K562 (cell line): ENCODE measurements at regions not wholly inside any gene's neighbourhood (a gene's known extent, or its start where the extent isn't known, plus 50 kb on each side); places are given as distances from the start of the nearest gene placed in this dataset.

Experiments used
- ATAC-seq: fragments of 200-7000 bp; cut with Tn5 transposase; 3 replicates; pipeline ENCODE4 v1.9.1; 2020; ENCODE audit warnings: moderate library complexity
- BruUV-seq: library from RNA; stranded (reverse); fragments of 400-500 nt; replicated peaks from 2 replicates; lab custom pipeline; 2021; lab: Mats Ljungman, UMichigan
- CTCF ChIA-PET: fragments of 300-600 bp; formaldehyde crosslinking; extraction: SDS; loops from one replicate; lab custom pipeline; 2021; ENCODE audit warnings: low intra/inter-chr PET ratio; lab: Yijun Ruan, JAX
- POLR2A ChIA-PET: fragments of 300-600, 350-650 bp; sonication (Branson Sonifier 250); formaldehyde crosslinking; extraction: SDS; loops from one replicate; lab custom pipeline; 2021; ENCODE audit warnings: antibody characterized with exemption, inconsistent platforms; lab: Yijun Ruan, JAX
- DNase-seq, 4 experiments: peaks; one replicate each; pipeline versions ENCODE4 v3.0.0 to v3.0.0-alpha.2; 2011 to 2018; ENCODE audit warnings: low spot score in 3 of 4, mixed read lengths in 3 of 4; ENCODE audit errors: extremely low read depth in 1 of 4
- FAIRE-seq: peaks from 2 replicates; lab custom pipeline; 2011; peaks lifted over from hg19 to GRCh38; lab: Jason Lieb, UNC
- H2AFZ ChIP-seq: 2 replicates; pipeline ENCODE4 v1.6.0; 2011; ENCODE audit warnings: low read depth, low read length, control low read depth, inconsistent platforms
- H3K27ac ChIP-seq: fragments of 200-600 bp; 3 replicates; pipeline ENCODE4 v1.8.0; 2011; ENCODE audit warnings: low read depth, mild to moderate bottlenecking, control low read depth, inconsistent platforms, low read length, moderate library complexity, mixed read lengths; ENCODE audit errors: extremely low read depth
- H3K27me3 ChIP-seq, 2 experiments: fragments of 300-600 bp in 1 of 2; 2 replicates in 1 of 2; 3 replicates in 1 of 2; pipeline versions ENCODE4 v1.6.0 to v1.8.0; 2011; ENCODE audit warnings: inconsistent platforms in 2 of 2, low read length in 2 of 2, mild to moderate bottlenecking in 1 of 2, mixed read lengths in 1 of 2, moderate library complexity in 1 of 2; ENCODE audit not compliant: control insufficient read depth in 2 of 2, insufficient read depth in 2 of 2
- H3K36me3 ChIP-seq: fragments of 300-600 bp; 3 replicates; pipeline ENCODE4 v1.8.0; 2011; ENCODE audit warnings: mild to moderate bottlenecking, low read length, inconsistent platforms; ENCODE audit not compliant: control insufficient read depth, insufficient read depth
- H3K4me1 ChIP-seq, 2 experiments: fragments of 200-600 bp in 1 of 2; replicated peaks in 1 of 2; 2 replicates in 1 of 2; 3 replicates in 1 of 2; pipeline versions ENCODE4 v1.5.1 to v1.8.0; 2011; ENCODE audit warnings: inconsistent platforms in 2 of 2, low read length in 2 of 2, mild to moderate bottlenecking in 1 of 2, mixed read lengths in 1 of 2, moderate library complexity in 1 of 2; ENCODE audit not compliant: control insufficient read depth in 2 of 2, insufficient read depth in 2 of 2
- H3K4me2 ChIP-seq: 2 replicates; pipeline ENCODE4 v1.6.1; 2011; ENCODE audit warnings: low read length, control low read depth, inconsistent platforms, mixed read lengths; ENCODE audit not compliant: insufficient read depth
- H3K4me3 ChIP-seq: fragments of 200-600 bp; sonication (generic), shearing (Covaris generic); 2 replicates; pipeline ENCODE4 v1.5.1; 2016; ENCODE audit warnings: control low read depth, inconsistent platforms
- H3K79me2 ChIP-seq: fragments of 200-600 bp; 3 replicates; pipeline ENCODE4 v1.8.0; 2011; ENCODE audit warnings: low read length, inconsistent platforms; ENCODE audit not compliant: control insufficient read depth, insufficient read depth
- H3K9ac ChIP-seq, 2 experiments: 2 replicates each; pipeline versions ENCODE4 v1.6.0 to v1.6.1; 2011; ENCODE audit warnings: low read depth in 2 of 2, low read length in 2 of 2, control low read depth in 1 of 2, inconsistent platforms in 1 of 2, mild to moderate bottlenecking in 1 of 2, mixed read lengths in 1 of 2; ENCODE audit not compliant: insufficient read depth in 1 of 2
- H3K9me1 ChIP-seq: one replicate; pipeline ENCODE4 v1.6.0; 2011; ENCODE audit warnings: inconsistent platforms, mild to moderate bottlenecking, low read length, moderate library complexity; ENCODE audit not compliant: control insufficient read depth, insufficient read depth
- H3K9me3 ChIP-seq: replicated peaks from 2 replicates; pipeline ENCODE4 v1.5.1; 2011; ENCODE audit warnings: low read depth, low read length, inconsistent platforms; ENCODE audit not compliant: control insufficient read depth, insufficient read depth
- H4K20me1 ChIP-seq: replicated peaks from 2 replicates; pipeline ENCODE4 v1.6.1; 2011; ENCODE audit warnings: low read length, inconsistent platforms, mixed read lengths; ENCODE audit not compliant: control insufficient read depth, insufficient read depth
- ATF7 ChIP-seq: fragments of 450-650 bp; IDR thresholded peaks from 2 replicates; pipeline ENCODE4 v1.7.1; 2014; ENCODE audit warnings: mild to moderate bottlenecking, moderate library complexity
- EP400 ChIP-seq: fragments of 450-650 bp; IDR thresholded peaks from 2 replicates; pipeline ENCODE4 v1.6.1; 2017; ENCODE audit warnings: antibody characterized with exemption, mild to moderate bottlenecking, moderate library complexity
- FIP1L1 ChIP-seq: fragments of 200-400 bp; formaldehyde crosslinking; IDR thresholded peaks from 2 replicates; pipeline ENCODE4 v1.6.1; 2018; ENCODE audit warnings: mild to moderate bottlenecking, low read depth, low read length; ENCODE audit not compliant: poor library complexity, severe bottlenecking
- NCOA1 ChIP-seq: fragments of 450-650 bp; IDR thresholded peaks from 2 replicates; pipeline ENCODE4 v1.6.1; 2016; ENCODE audit warnings: low read depth
- SMAD1 ChIP-seq: fragments of 150-350 bp; IDR thresholded peaks from 2 replicates; pipeline ENCODE4 v1.6.1; 2014; ENCODE audit warnings: low read length, low read depth; ENCODE audit not compliant: partially characterized antibody
- TAL1 ChIP-seq: fragments of 450-650 bp; IDR thresholded peaks from 2 replicates; pipeline ENCODE4 v1.6.1; 2016; ENCODE audit warnings: mild to moderate bottlenecking
- ZNF282 ChIP-seq: sonication (generic); formaldehyde crosslinking; IDR thresholded peaks from 2 replicates; pipeline ENCODE4 v1.8.1; 2023; ENCODE audit warnings: missing genetic modification reagents
- WGBS: fragments of 100-300 bp; shearing (Covaris generic); methylation state at CpG from one replicate; pipeline ENCODE4 v1.1.6; 2016; ENCODE audit warnings: low coverage, mixed read lengths; ENCODE audit not compliant: insufficient coverage; ENCODE audit errors: missing lambda C conversion rate; 5-methylcytosine and 5-hydroxymethylcytosine counted together
- in situ Hi-C: fragments of 300-500 bp; cut with MboI; formaldehyde crosslinking; loops from 4 replicates; pipeline ENCODE4 v1.15.0; 2018; ENCODE audit warnings: inconsistent platforms, mixed read lengths
- intact Hi-C: fragments of 100-400 bp; cut with micrococcal nuclease; formaldehyde crosslinking; loops from 2 replicates; pipeline ENCODE4 v1.14.2; 2022
- TF ChIP-seq, protein P1 (sequence below), 2 experiments: fragments of 450-650 bp; formaldehyde crosslinking in 1 of 2; IDR thresholded peaks; 2 replicates each; pipeline versions ENCODE4 v1.4.0 to v1.6.1; 2014 to 2020; ENCODE audit warnings: mild to moderate bottlenecking in 2 of 2, borderline replicate concordance in 1 of 2, low read depth in 1 of 2
- TF ChIP-seq, protein P2 (sequence below): fragments of 450-650 bp; IDR thresholded peaks from 2 replicates; pipeline ENCODE4 v1.6.1; 2016; ENCODE audit warnings: antibody characterized with exemption
- TF ChIP-seq, protein P3 (sequence below): fragments of 200-400 bp; formaldehyde crosslinking; IDR thresholded peaks from 2 replicates; pipeline ENCODE4 v1.6.1; 2017; ENCODE audit warnings: mild to moderate bottlenecking, low read depth, low read length, moderate library complexity

DNA sequence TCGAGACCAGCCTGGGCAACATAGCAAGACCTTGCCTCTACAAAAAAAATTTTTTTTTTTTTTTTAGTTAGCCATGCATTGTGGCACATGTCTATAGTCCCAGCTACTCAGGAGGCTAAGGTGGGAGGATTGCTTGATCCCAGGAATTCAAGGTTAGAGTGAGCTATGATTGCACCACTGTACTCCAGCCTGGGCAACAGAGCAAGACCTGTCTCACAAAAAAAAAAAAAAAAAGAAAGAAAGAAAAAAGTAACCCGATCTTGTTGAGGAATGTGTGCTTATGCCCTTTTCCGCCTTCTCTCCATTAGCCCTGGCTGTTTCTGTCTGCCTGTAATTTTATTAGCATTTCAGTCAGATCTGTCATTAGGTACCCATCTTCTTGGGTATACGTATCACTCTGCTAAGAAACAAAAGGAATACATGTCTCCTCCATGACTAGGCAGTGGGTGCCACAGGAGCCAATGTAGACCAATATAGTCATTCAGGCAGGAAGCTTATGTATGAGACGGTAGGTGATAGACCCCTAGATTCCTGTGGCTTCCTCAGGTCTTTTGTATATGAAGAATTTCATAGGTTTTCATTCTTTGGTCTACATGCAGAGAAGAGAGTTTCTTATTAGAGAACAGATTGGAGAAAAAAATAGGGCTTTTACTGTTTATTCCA is 59.6 kb upstream of the NPAS1 start:
- H2AFZ ChIP-seq: no peak overlapping the region
- H3K9me1 ChIP-seq: no peaks in the 10 kb centered on the region
- no peak overlapping the region for H3K9ac ChIP-seq
- no peak overlapping the region for H3K4me3 ChIP-seq
- 97% methylated on average over 5 of the region's 5 CpGs for WGBS
- H3K4me2 ChIP-seq: no peak overlapping the region
- BruUV-seq: no TSS peak
- H3K4me1 ChIP-seq: peaks cover 7 to 15% of the 10 kb centered on the region in 2 experiments
- H3K79me2 ChIP-seq: peaks cover 32% of the 10 kb centered on the region
- H3K9me3 ChIP-seq: no peaks in the 10 kb centered on the region
- no peak for TF ChIP-seq TAL1
- no peak for TF ChIP-seq ATF7
- no peak for TF ChIP-seq EP400
- TF ChIP-seq, protein P1, sequence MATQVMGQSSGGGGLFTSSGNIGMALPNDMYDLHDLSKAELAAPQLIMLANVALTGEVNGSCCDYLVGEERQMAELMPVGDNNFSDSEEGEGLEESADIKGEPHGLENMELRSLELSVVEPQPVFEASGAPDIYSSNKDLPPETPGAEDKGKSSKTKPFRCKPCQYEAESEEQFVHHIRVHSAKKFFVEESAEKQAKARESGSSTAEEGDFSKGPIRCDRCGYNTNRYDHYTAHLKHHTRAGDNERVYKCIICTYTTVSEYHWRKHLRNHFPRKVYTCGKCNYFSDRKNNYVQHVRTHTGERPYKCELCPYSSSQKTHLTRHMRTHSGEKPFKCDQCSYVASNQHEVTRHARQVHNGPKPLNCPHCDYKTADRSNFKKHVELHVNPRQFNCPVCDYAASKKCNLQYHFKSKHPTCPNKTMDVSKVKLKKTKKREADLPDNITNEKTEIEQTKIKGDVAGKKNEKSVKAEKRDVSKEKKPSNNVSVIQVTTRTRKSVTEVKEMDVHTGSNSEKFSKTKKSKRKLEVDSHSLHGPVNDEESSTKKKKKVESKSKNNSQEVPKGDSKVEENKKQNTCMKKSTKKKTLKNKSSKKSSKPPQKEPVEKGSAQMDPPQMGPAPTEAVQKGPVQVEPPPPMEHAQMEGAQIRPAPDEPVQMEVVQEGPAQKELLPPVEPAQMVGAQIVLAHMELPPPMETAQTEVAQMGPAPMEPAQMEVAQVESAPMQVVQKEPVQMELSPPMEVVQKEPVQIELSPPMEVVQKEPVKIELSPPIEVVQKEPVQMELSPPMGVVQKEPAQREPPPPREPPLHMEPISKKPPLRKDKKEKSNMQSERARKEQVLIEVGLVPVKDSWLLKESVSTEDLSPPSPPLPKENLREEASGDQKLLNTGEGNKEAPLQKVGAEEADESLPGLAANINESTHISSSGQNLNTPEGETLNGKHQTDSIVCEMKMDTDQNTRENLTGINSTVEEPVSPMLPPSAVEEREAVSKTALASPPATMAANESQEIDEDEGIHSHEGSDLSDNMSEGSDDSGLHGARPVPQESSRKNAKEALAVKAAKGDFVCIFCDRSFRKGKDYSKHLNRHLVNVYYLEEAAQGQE (IDR thresholded peaks at IDR 0.05; ENCODE audit: borderline replicate concordance): no peak
- TF ChIP-seq, protein P1 (CRISPR knock-in tag; IDR thresholded peaks at IDR 0.05; ENCODE audit: low read depth): no peak
- TF ChIP-seq, protein P2, sequence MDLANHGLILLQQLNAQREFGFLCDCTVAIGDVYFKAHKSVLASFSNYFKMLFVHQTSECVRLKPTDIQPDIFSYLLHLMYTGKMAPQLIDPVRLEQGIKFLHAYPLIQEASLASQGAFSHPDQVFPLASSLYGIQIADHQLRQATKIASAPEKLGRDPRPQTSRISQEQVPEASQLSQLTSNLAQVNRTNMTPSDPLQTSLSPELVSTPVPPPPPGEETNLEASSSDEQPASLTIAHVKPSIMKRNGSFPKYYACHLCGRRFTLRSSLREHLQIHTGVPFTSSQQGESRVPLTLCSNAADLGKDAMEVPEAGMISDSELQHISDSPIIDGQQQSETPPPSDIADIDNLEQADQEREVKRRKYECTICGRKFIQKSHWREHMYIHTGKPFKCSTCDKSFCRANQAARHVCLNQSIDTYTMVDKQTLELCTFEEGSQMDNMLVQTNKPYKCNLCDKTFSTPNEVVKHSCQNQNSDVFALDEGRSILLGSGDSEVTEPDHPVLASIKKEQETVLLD: no peak
- TF ChIP-seq NCOA1: no peak
- TF ChIP-seq, protein P3, sequence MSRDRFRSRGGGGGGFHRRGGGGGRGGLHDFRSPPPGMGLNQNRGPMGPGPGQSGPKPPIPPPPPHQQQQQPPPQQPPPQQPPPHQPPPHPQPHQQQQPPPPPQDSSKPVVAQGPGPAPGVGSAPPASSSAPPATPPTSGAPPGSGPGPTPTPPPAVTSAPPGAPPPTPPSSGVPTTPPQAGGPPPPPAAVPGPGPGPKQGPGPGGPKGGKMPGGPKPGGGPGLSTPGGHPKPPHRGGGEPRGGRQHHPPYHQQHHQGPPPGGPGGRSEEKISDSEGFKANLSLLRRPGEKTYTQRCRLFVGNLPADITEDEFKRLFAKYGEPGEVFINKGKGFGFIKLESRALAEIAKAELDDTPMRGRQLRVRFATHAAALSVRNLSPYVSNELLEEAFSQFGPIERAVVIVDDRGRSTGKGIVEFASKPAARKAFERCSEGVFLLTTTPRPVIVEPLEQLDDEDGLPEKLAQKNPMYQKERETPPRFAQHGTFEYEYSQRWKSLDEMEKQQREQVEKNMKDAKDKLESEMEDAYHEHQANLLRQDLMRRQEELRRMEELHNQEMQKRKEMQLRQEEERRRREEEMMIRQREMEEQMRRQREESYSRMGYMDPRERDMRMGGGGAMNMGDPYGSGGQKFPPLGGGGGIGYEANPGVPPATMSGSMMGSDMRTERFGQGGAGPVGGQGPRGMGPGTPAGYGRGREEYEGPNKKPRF: no peak
- no peak for TF ChIP-seq SMAD1
- no peak for TF ChIP-seq FIP1L1
- no peak for TF ChIP-seq ZNF282 (CRISPR knock-in tag)
- H3K27ac ChIP-seq: no peak overlapping the region
- ChIA-PET POLR2A (interaction anchor here (0.6 kb wide), 1 partner anchor 163 kb away, joined by 3 read pairs; no protein-coding TSS in a partner anchor), CTCF (no interaction called here)
- no peaks in the 10 kb centered on the region for H4K20me1 ChIP-seq
- no peak for FAIRE-seq
- ATAC-seq: no peak
- H3K27me3 ChIP-seq: no peaks in the 10 kb centered on the region
- peaks cover 4% of the 10 kb centered on the region; the same call in 2 of the 3 replicates for H3K36me3 ChIP-seq
- in situ Hi-C loops (no loop called here), intact Hi-C loops (no loop called here)
- DNase-seq: no peak
